ENCODE measurements at regions not wholly inside any gene's neighbourhood (a gene's known extent, or its start where the extent isn't known, plus 50 kb on each side); places are given as distances from the start of the nearest gene placed in this dataset.

DNA sequence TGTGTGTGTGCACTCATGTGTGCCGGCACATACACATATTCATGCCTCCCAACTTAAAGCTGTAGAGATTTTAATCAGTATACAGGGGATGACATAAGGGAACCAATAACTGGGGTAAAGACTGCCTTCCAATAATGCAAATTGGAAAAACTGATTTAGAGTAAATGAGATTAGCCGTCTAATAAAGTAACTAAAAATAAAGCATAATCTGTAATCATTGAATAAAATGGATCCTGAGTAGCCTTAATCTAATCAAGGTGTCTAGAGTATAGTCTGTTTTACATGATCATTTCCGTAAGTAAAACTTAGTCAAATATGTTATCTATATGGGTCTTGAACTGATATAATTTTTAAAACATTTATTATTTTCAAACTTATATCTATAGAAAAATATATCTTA is 925.8 kb downstream of the FSTL5 start:
- TF ChIP-seq CTCF (IDR thresholded peaks at IDR 0.05; ENCODE audit: extremely low read depth in 1 of 2, insufficient read depth in 1 of 2, low read depth in 1 of 2, low read length in 2 of 2) (no peak), MYC (IDR thresholded peaks at IDR 0.05; ENCODE audit: low read depth, low read length) (no peak), GATA2 (IDR thresholded peaks at IDR 0.05; ENCODE audit: insufficient read depth, insufficient read length, low read depth, low read length) (no peak), MAX (IDR thresholded peaks at IDR 0.05; ENCODE audit: insufficient read depth, insufficient read length) (no peak), EZH2 (IDR thresholded peaks at IDR 0.05; ENCODE audit: borderline replicate concordance, low read depth, low read length, severe bottlenecking) (no peak), JUN (IDR thresholded peaks at IDR 0.05; ENCODE audit: borderline replicate concordance, insufficient read depth, insufficient read length, low read depth) (no peak), POLR2AphosphoS5 (IDR thresholded peaks at IDR 0.05; ENCODE audit: insufficient read depth, low read depth, low read length) (no peak)

Data from endothelial cell of umbilical vein (primary cell).